ENCODE measurements at regions not wholly inside any gene's neighbourhood (a gene's known extent, or its start where the extent isn't known, plus 50 kb on each side); places are given as distances from the start of the nearest gene placed in this dataset.
A peak's percentile ranks its signal among the peaks of the same experiment; 100 is the strongest.

GRCh38 chr6:105503641-105504040, 100.8 kb upstream of the PREP start:
- DNase-seq = no peak

GRCh38 chr6:105501826-105502344, 99.0 kb upstream of the PREP start:
- no peak for DNase-seq

- no peak for DNase-seq
Observed at GRCh38 chr6:105501246-105501645, 98.4 kb upstream of the PREP start.

- DNase-seq = peak; percentile 17
Observed at GRCh38 chr6:105500693-105501092, 97.8 kb upstream of the PREP start.

DNA sequence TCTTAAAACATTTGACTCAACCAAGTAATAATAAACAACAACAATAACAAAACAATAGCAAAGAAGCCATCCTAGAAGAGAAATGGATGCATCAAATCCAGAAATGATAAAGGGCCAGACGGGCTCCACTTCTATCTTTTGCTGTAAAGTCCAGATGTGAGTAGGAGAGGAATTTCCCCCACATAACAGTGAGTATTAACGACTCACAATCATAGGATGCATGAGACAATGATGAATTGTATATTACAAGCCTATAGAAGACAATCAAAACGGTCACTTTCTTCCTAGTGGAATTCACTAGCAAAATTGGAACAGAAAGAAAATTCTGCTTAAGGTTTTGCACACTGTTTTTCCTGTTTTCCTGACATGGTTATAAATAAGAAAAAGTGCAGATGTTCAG, 97.0 kb upstream of the PREP start:
- DNase-seq = peak; percentile 31

- DNase-seq = peak; percentile 65
Observed at GRCh38 chr6:105499136-105499870, 96.4 kb upstream of the PREP start.

DNA sequence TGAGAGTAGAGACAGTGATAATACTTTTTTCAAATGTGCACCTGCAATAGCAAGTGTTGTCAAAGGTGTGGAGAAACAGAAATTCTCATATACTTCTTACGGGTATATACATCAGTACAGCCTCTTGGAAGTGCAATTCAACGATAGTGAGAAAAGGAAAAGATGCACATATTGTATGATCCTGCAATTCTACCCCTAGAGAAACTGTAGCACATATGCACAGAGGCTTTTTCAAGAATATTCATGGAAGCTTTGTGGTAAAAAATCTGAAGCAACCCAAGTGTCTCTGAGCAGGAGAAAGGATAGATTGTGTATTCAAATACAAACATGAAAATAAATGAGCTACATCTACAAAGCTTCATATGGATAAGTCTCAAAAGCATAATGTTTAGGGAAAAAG, 94.7 kb upstream of the PREP start:
- DNase-seq = no peak

GRCh38 chr6:105495515-105495914, 92.6 kb upstream of the PREP start:
- no peak for DNase-seq

DNA sequence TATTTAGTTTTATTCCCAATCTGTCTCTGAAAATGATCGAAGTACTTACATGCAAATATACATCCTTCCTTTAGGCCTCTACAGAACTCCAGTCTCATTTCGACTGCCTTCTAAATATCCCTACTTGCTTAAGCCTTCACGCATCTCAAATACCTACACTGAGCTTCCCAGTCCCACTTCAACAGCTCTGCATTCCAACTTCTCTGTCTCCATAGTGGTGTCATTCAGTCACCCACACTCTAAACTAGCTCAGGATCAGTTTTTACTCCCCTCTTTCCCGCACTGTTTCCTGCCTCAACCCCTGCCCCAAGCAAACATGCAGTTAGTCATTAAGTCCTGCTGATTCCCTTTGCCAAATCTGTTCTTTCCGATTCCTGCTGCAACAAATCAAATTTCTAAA, 91.8 kb upstream of the PREP start:
- no peak for DNase-seq

- DNase-seq = no peak
Observed at GRCh38 chr6:105493736-105494135, 90.9 kb upstream of the PREP start.

- DNase-seq = no peak
Observed at GRCh38 chr6:105492706-105493673, 90.1 kb upstream of the PREP start.

DNA sequence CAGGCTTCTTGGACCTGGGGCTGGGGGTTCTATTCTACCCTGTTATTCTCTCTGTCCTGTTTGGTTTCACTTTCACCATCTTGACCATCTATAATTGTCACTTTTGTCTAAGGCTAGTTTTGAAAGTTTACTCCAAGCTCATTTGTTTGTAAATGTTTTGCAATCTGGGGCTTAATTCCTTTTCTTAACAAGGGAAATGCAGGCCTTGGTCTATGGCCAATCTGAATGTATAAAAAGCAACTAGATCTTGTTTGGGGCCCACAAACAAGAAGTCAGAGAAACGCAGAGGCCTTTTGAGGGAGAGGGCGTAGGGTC, 86.3 kb upstream of the PREP start:
- DNase-seq = no peak

GRCh38 chr6:105488516-105489215, 85.8 kb upstream of the PREP start:
- no peak for DNase-seq

- DNase-seq = no peak
Observed at GRCh38 chr6:105487040-105487790, 84.3 kb upstream of the PREP start.

DNA sequence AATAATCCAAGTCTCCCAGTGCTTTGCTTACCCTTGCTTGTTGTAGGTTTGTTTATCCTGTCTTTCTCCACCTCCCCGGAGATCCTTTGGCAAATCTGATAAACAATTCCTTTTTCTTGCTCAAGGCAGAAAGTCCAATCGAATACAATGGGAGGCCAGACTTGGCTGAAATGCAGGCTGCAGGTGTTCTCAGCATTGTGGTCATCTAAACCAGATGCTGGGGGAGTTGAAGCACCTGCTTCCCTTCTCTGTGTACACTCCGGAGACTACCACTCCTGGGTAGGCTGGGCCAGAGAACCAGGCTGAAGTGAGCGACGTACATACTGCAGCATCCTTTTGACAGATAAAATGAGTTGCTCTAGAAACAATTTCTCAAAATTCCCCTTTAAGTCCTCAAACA, 82.6 kb upstream of the PREP start:
- DNase-seq = no peak

DNA sequence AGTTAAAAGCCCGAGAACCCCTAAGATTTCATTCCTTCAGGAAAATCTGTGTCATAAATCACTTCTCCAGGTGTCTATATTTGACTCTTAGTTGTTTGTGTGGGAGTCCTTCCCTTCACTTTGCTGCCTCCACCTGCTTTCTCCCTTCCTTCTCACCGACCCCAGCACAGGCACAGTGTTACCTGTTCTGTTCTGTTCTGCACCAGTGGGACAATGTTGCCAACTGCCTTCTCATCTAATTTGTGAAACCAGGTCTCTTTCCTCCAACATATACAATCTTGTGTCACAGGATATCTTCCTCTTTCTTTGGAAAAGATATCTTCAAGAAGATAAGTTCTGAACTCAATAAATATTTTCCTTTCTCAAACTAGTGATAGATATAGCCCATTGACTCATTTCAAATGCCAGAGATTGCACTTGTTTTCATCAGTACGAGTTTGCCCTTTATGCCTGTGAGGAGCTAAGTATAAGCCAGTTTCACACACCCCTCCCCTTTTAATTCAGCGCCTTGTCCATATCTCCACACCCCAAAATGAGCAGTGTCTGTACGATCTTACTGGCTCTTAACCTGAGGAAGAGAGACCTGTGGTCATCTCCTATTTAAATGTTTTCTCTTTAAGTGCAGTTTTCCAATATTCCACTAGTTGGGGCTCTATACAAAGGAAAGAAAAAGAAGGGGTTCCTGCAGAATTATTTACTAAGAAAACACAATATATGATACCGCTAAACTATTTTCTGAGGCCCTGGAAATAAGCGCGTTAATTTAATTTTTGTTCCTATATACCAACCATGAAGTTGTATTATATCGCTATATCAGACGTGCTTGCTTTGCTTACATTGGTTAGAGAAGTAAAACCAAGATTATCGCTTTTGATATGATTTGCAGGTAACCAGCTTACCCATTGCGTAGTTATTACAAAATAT, 81.6 kb upstream of the PREP start:
- peak; percentile 65 for DNase-seq

DNA sequence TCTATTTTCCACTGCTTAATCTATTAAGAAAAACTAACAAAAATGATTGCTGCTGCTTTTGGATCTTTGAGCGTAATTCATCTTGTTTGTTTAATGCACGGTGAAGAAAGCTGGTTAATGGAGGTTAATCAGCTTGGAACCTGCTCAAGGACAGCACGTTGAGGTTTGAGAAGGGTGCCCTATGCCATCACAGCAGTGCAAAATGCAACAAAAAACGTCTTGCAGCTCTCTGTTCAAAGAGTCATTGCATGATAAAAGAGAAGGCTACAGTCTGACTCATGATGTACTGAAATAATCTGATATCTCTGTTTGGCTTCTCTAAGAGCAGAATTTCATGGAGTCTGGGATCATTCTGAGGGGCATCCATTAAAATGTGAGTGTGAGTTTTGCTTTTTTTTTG, 80.6 kb upstream of the PREP start:
- peak; percentile 66 for DNase-seq

DNA sequence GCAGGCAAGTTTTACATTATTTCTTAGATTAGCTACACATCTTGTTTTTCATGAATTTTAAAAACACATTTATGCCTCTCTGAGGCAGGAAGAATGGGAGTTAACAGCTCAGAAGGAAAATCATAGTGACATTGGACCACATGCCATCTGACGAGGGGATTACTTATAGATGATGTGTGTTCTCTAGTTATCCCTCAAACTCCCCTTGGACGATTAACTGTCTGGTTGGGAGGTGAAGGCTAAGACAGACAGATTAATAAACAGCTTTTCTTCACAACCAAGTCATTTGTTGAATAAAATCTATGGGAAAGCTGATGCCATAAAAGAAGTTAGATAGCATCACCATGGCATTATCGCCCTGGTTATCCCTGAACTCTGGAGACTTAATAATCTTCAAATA, 80.0 kb upstream of the PREP start:
- peak; percentile 85 for DNase-seq

DNA sequence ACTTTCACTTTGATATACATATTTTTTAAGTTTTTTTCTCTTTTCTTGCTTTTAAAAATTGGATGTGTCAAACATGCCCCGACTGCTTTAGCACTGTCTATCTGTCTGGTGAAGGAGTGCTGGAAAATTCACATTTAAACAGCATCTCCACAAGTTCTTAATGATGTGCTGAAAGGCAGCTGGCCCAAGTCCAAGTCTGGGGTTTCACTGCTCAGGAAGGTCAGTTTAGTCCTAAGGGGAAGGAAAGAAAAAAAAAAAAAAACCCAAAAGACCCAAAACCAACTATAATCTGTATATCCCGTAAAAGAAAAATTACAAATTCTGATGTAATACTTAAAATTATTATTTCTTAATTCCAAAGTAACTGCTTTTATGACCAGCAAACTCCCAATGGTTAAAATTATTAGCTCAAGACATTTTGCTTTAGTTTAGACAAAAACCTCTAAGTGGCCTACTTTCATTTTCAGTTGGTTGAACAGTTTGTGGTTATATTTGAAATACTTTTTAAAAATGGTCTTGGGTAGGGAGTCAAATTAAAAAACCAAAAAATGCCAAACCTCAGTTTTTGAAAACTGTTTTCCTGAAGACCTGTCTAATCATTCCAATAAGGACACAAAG, 79.5 kb upstream of the PREP start:
- peak; percentile 63 for DNase-seq

- no peak for DNase-seq
Observed at GRCh38 chr6:105476978-105477377, 74.1 kb upstream of the PREP start.

- DNase-seq = no peak
Observed at GRCh38 chr6:105474234-105474633, 71.4 kb upstream of the PREP start.

All from NCI-H82 (cell line).